GM23248 (cell line): ENCODE measurements at regions not wholly inside any gene's neighbourhood (a gene's known extent, or its start where the extent isn't known, plus 50 kb on each side); places are given as distances from the start of the nearest gene placed in this dataset.

Experiments used
- DNase-seq: peaks from one replicate; pipeline ENCODE4 v3.0.0-alpha.2; 2015
- H2AFZ ChIP-seq: fragments of 200-600 bp; sonication (generic); 2 replicates; pipeline ENCODE4 v1.6.1; 2016; ENCODE audit warnings: antibody characterized with exemption
- H3F3A ChIP-seq: fragments of 200-600 bp; sonication (generic); 2 replicates; pipeline ENCODE4 v1.6.1; 2016; ENCODE audit warnings: mild to moderate bottlenecking, antibody characterized with exemption, mixed run types; ENCODE audit not compliant: insufficient read depth
- H3K27ac ChIP-seq: fragments of 200-600 bp; sonication (generic); 2 replicates; pipeline ENCODE4 v1.5.1; 2016; ENCODE audit warnings: mild to moderate bottlenecking
- H3K27me3 ChIP-seq: fragments of 200-600 bp; sonication (generic); replicated peaks from 2 replicates; pipeline ENCODE4 v1.6.1; 2016; ENCODE audit warnings: mild to moderate bottlenecking; ENCODE audit not compliant: insufficient read depth
- H3K36me3 ChIP-seq: fragments of 200-600 bp; sonication (generic); 2 replicates; pipeline ENCODE4 v1.6.1; 2016; ENCODE audit warnings: low read depth, mild to moderate bottlenecking
- H3K4me1 ChIP-seq: fragments of 200-600 bp; sonication (generic); 2 replicates; pipeline ENCODE4 v1.6.1; 2016; ENCODE audit warnings: mild to moderate bottlenecking; ENCODE audit not compliant: insufficient read depth
- H3K4me2 ChIP-seq: fragments of 200-600 bp; sonication (generic); one replicate; pipeline ENCODE4 v1.6.1; 2016; ENCODE audit warnings: mild to moderate bottlenecking; ENCODE audit not compliant: unreplicated experiment
- H3K4me3 ChIP-seq: fragments of 200-600 bp; sonication (generic); 2 replicates; pipeline ENCODE4 v1.5.1; 2016; ENCODE audit warnings: mild to moderate bottlenecking
- H3K79me2 ChIP-seq: fragments of 200-600 bp; sonication (generic); 2 replicates; pipeline ENCODE4 v1.6.1; 2016; ENCODE audit warnings: mild to moderate bottlenecking; ENCODE audit not compliant: insufficient read depth
- H3K9ac ChIP-seq: fragments of 200-600 bp; sonication (generic); 2 replicates; pipeline ENCODE4 v1.6.1; 2016; ENCODE audit warnings: mild to moderate bottlenecking
- H3K9me2 ChIP-seq: fragments of 200-600 bp; sonication (generic); 2 replicates; pipeline ENCODE4 v1.6.1; 2016; ENCODE audit warnings: mixed run types, mild to moderate bottlenecking, moderate library complexity; ENCODE audit not compliant: insufficient read depth
- H3K9me3 ChIP-seq: fragments of 200-600 bp; sonication (generic); one replicate; pipeline ENCODE4 v1.6.1; 2017; ENCODE audit warnings: low read depth
- H4K20me1 ChIP-seq: fragments of 200-600 bp; sonication (generic); 2 replicates; pipeline ENCODE4 v1.6.0; 2016; ENCODE audit not compliant: insufficient read depth
- EZH2 ChIP-seq: fragments of 200-600 bp; sonication (generic); IDR thresholded peaks from 2 replicates; pipeline ENCODE4 v1.6.1; 2018; ENCODE audit warnings: antibody characterized with exemption, mild to moderate bottlenecking; ENCODE audit not compliant: insufficient read depth, poor library complexity, severe bottlenecking
- EZH2phosphoT487 ChIP-seq: fragments of 200-600 bp; sonication (generic); IDR thresholded peaks from 2 replicates; pipeline ENCODE4 v1.6.1; 2018; ENCODE audit warnings: antibody characterized with exemption, moderate library complexity, mild to moderate bottlenecking, low read depth; ENCODE audit not compliant: insufficient read depth
- WGBS, 2 experiments: methylation state at CpG; one replicate each; pipeline ENCODE4 v1.1.6; 2015 to 2017; ENCODE audit warnings: low lambda C conversion rate in 2 of 2, low coverage in 1 of 2; ENCODE audit errors: missing lambda C conversion rate in 2 of 2; 5-methylcytosine and 5-hydroxymethylcytosine counted together
- in situ Hi-C: fragments of 300-500 bp; cut with MboI; formaldehyde crosslinking; loops from 2 replicates; pipeline ENCODE4 v1.15.0; 2020

DNA sequence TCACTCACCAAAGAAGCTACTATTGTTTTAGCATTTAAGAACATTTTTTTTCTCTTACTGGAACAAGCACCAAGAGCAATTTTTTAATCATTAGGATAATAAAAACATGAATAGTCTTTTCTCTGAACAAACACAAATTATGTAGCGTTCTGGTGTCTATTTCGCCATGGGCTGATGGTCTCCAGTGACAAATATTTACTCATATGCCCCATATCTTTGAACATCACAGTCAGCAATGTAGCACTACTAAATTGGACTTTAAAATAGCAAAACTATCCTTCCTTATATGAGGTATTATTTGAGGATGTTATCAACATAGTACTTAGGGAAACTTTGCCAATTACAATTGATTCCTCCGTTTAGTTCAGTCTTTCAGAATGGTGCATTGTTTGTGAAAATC is 1326.0 kb upstream of the ZEB2 start:
- Histone ChIP-seq H3K4me3 (no peak overlapping the region), H2AFZ (no peak overlapping the region), H3F3A (no peaks in the 10 kb centered on the region), H3K4me2 (no peak overlapping the region), H3K9me3 (no peaks in the 10 kb centered on the region), H3K4me1 (no peaks in the 10 kb centered on the region), H3K27me3 (no peaks in the 10 kb centered on the region), H4K20me1 (no peaks in the 10 kb centered on the region), H3K27ac (no peak overlapping the region), H3K79me2 (no peaks in the 10 kb centered on the region), H3K9me2 (no peaks in the 10 kb centered on the region), H3K9ac (no peak overlapping the region), H3K36me3 (no peaks in the 10 kb centered on the region)
- no peak for DNase-seq
- in situ Hi-C loops, result no loop called here
- TF ChIP-seq EZH2phosphoT487 (no peak), EZH2 (no peak)
- WGBS, 2 experiments, result 44 to 46% methylated on average over 3 of the region's 3 CpGs

DNA sequence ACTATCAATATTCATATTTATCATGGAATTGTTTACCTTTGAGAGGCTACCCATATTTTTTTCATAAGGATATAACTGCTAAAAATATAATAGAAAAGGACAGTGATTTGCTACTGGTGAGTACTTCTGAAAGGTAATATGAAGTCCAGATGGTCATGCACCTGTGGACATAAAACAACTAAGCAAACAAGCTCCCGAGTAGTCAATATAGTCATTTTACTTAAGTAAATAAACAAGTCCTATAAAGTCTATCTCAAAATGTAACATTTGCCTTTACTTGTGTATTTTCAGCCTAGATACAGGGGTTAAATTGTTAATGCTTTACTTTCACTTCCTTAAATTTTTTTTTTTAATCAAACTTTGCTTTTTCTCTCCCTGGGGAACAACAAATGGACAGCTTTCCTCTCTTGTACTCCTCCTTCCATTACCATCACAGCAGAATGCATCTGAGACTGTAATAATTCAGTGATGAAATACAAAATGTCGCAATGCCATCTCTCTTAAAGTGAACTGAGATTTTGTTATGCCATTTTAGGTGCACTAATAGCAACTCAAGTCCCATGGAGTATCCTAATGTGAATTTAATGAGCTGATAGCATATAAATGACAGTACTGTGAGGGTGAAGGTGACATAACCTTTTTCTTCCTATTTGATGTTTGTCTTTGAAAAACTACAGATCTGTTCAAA is 1325.4 kb upstream of the ZEB2 start:
- no peak overlapping the region for H3K4me2 ChIP-seq
- DNase-seq, result peak; percentile 28
- no peaks in the 10 kb centered on the region for H3K27me3 ChIP-seq
- WGBS, 2 experiments, result 59 to 74% methylated on average over 2 of the region's 2 CpGs
- H3K27ac ChIP-seq, result no peak overlapping the region
- H3K9me2 ChIP-seq, result no peaks in the 10 kb centered on the region
- H3F3A ChIP-seq, result no peaks in the 10 kb centered on the region
- no peaks in the 10 kb centered on the region for H3K36me3 ChIP-seq
- H2AFZ ChIP-seq, result no peak overlapping the region
- H3K79me2 ChIP-seq, result no peaks in the 10 kb centered on the region
- H3K4me1 ChIP-seq, result no peaks in the 10 kb centered on the region
- H3K4me3 ChIP-seq, result no peak overlapping the region
- no peaks in the 10 kb centered on the region for H4K20me1 ChIP-seq
- TF ChIP-seq EZH2, result no peak
- no peak for TF ChIP-seq EZH2phosphoT487
- no peak overlapping the region for H3K9ac ChIP-seq
- in situ Hi-C loops, result no loop called here
- no peaks in the 10 kb centered on the region for H3K9me3 ChIP-seq

DNA sequence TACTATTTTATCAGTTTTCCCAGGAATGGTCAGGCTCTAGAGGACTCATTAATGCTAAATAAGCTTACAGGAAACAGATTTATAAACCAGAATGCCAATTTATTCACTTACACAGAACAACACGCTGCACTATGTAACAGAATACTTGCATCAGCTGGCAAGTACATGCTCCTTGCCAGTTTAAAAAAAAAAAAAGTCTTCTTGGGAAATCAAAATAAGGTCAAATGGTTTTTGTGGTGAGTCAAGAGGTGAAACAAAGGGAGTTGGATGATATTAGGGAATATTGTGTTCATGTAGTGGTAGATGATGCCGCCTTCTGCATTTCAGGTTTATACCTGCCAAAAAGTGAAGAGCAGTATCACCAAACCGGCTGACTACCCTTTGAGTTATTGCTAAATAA is 1322.1 kb upstream of the ZEB2 start:
- WGBS, 2 experiments, result 33 to 35% methylated on average over 3 of the region's 3 CpGs
- H3K79me2 ChIP-seq, result no peaks in the 10 kb centered on the region
- no peaks in the 10 kb centered on the region for H3K9me2 ChIP-seq
- peak; percentile 14 for DNase-seq
- in situ Hi-C loops, result no loop called here
- no peaks in the 10 kb centered on the region for H3F3A ChIP-seq
- no peak overlapping the region for H3K9ac ChIP-seq
- H4K20me1 ChIP-seq, result no peaks in the 10 kb centered on the region
- no peaks in the 10 kb centered on the region for H3K27me3 ChIP-seq
- H3K4me2 ChIP-seq, result no peak overlapping the region
- no peak overlapping the region for H3K4me3 ChIP-seq
- no peak overlapping the region for H2AFZ ChIP-seq
- TF ChIP-seq EZH2 (no peak), EZH2phosphoT487 (no peak)
- H3K9me3 ChIP-seq, result no peaks in the 10 kb centered on the region
- no peaks in the 10 kb centered on the region for H3K4me1 ChIP-seq
- H3K36me3 ChIP-seq, result no peaks in the 10 kb centered on the region
- no peak overlapping the region for H3K27ac ChIP-seq

DNA sequence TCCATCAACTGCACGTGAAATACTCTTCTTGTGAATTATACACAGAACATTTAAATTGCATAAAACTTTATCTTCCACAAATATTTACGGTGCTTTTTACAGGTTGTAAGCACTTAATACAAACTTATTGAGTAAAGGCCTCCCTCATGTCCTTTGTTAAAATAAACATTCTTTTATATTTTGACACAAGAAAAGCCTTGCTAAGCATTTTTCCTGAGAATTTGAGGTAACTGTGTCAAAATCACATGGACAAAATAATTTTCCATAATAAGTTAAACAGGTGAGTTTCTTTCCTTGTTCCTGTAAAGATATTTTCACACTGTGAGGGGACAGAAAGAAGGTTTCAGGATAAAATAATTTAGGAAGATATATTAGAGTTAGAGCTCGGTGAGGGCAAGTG is 1317.1 kb upstream of the ZEB2 start:
- no peak overlapping the region for H3K27ac ChIP-seq
- no peaks in the 10 kb centered on the region for H3K79me2 ChIP-seq
- no peak for DNase-seq
- no peaks in the 10 kb centered on the region for H3K9me3 ChIP-seq
- no peaks in the 10 kb centered on the region for H3K9me2 ChIP-seq
- no peaks in the 10 kb centered on the region for H3K4me1 ChIP-seq
- in situ Hi-C loops, result no loop called here
- WGBS, 2 experiments, result 70 to 78% methylated on average over 3 of the region's 3 CpGs
- H3K36me3 ChIP-seq, result no peaks in the 10 kb centered on the region
- no peak for TF ChIP-seq EZH2phosphoT487
- no peak for TF ChIP-seq EZH2
- no peak overlapping the region for H3K4me3 ChIP-seq
- no peaks in the 10 kb centered on the region for H4K20me1 ChIP-seq
- H3K9ac ChIP-seq, result no peak overlapping the region
- H3K27me3 ChIP-seq, result no peaks in the 10 kb centered on the region
- no peak overlapping the region for H3K4me2 ChIP-seq
- no peaks in the 10 kb centered on the region for H3F3A ChIP-seq
- H2AFZ ChIP-seq, result no peak overlapping the region

DNA sequence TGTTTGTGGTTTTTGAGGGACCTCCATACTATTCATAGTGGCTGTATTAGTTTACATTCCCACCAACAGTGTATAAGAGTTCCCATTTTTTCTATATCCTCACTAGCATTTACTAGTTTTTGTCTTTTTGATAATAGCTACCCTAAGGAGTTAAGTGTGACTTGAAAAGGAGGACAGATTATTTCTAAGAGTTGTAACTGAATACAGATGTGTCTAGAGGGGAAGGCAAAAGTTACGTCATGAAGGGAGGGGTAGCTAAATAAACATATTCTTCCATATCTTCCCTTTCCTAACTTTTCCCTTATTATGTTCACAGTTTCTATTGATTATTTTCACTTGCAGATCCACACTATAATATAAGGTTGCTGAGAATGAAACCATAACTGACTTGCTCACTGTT is 1315.7 kb upstream of the ZEB2 start:
- Histone ChIP-seq H4K20me1 (no peaks in the 10 kb centered on the region), H3F3A (no peaks in the 10 kb centered on the region), H3K9me2 (no peaks in the 10 kb centered on the region), H3K79me2 (no peaks in the 10 kb centered on the region), H3K9me3 (no peaks in the 10 kb centered on the region), H3K27me3 (no peaks in the 10 kb centered on the region), H3K9ac (no peak overlapping the region), H3K4me1 (no peaks in the 10 kb centered on the region), H3K4me3 (no peak overlapping the region), H2AFZ (no peak overlapping the region), H3K27ac (no peak overlapping the region), H3K4me2 (no peak overlapping the region), H3K36me3 (no peaks in the 10 kb centered on the region)
- in situ Hi-C loops, result no loop called here
- WGBS, 2 experiments, result 43 to 53% methylated on average over 1 of the region's 1 CpG
- DNase-seq, result no peak
- TF ChIP-seq EZH2, result no peak
- TF ChIP-seq EZH2phosphoT487, result no peak
